HK-2 (cell line): ENCODE measurements at regions not wholly inside any gene's neighbourhood (a gene's known extent, or its start where the extent isn't known, plus 50 kb on each side); places are given as distances from the start of the nearest gene placed in this dataset.
"Not testable (repeated sequence)": the region's sequence is repeated elsewhere in the genome, so short reads cannot be mapped to it uniquely, and the experiment has no call there.

Source experiments
- DNase-seq: peaks from one replicate; pipeline ENCODE4 v3.0.0-alpha.2; 2018; ENCODE audit not compliant: unreplicated experiment

DNA sequence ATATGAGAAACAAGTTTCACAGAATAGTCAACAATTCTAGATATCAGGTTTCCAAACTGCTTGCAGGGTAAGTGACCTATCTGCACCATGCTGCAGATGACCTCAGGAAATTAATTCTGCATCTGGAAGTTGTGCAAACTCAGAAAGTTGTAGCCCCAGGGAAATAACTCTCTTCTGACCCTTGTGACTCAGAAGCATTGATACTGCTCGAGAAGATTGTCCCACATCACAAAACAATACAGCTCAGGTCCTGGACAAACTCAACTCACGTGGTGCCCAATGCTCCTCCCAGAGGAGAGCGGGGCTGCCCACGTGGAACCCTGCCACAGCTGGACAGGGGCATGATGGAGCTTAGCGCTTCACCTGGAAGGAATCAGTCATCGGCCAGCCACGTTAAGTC, 221.9 kb upstream of the LRRC61 start:
- not testable (repeated sequence) for DNase-seq

DNA sequence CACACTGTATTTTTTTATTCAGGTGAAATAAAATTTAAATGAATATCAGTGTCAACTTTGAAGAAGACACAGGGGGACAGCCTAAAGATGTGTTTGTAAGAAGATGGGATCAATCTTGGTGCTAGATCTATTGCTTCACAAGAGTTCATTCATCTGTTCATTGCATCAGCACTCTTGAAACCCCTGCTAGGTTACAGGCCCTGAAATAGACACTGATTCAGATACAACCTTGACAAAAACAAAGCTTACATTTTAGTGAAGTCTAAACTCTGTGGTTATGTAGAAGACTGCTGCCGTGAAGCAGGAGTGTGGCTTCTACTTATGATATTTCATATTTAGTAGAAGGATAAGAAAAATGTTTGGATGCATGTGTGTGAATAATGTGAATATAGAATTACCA, 215.9 kb upstream of the LRRC61 start:
- not testable (repeated sequence) for DNase-seq

DNA sequence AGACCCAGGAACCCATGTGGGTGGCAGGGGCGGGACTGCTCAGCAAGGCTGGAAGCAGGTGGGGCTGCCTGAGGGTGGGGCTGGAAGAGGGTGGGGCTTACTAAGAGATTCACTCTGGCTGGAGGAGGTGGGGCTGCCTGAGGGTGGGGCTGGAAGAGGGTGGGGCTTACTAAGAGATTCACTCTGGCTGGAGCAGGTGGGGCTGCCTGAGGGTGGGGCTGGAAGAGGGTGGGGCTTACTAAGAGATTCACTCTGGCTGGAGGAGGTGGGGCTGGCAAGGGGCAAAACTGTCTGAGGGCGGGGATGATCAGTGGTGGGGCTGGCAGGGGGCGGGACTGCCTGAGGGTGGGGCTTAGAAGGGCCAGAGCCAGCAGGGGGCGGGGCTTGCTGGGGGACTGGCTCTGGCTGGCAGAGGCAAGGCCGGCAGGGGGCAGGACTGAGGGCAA, 212.8 kb upstream of the LRRC61 start:
- not testable (repeated sequence) for DNase-seq

DNA sequence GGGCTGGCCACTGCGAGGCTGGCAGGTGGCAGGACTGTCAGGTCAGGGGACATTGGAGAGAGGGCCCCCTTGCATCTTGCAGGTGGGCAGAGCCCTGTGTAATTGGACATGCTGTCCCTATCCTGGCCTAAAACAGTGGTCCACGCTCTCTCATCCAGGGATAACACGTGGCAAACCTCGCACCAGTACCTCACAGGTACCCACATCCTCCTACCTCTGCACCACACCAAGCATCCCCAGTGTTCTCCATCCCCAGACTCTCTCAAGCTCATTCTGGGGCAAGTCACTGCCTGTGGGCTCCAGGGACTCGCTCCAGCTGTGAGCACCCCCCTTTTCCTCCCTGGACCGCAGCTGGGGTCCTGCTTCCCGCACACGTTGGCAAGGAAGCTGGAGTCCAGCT, 212.3 kb upstream of the LRRC61 start:
- DNase-seq: not testable (repeated sequence)

DNA sequence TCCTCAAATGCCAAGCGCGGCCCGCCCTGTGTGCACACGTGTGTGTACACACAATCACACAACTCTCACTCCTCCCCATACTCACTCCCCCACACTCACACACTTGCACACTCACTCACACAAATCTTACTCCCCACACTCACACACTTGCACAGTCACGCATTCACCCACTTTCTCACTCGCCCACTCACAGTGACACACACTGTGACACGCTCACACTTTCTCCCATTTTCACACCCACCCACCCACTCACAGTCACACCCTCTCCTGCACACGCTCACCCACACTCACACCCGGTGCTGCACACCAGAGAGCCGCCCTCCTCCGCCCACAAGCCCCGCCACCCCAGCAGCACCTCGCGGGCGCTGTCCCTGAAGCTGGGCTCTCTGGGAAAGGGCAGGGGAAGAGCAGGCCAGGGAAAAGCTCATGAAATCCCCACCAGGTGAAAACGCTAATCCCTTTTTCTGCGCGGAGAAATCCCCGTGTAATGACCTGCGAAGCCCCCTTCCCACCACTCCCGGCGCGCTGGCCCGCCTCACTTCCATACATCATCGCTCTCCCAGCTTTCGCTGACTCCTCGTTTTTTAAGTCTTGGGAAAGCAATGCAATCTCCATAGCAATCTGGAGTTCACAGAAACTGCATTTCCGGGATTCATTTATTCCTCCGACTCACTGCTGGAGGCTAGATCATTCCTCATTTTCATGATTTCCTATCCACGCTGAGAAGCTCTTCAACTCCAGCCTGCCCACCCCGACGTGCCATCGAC, 211.6 kb upstream of the LRRC61 start:
- DNase-seq: not testable (repeated sequence)

DNA sequence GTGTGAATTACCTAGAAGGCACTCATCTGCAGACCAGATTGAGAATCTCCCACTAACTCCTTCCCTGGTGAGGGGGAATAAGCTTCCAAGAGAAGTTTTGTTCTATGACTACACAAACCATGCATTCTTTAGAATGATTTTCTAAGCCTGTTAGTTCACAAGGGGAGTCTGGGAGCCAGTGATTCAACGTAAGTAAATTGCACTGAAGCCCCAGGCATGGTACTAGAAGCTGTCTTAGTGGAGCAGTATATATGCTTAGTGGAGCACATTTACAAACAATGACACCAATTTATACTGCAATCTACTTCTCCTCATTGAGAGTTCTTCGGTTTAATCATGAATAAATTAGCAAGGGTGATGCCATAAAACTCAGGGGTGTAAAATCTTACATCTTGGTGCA, 209.9 kb upstream of the LRRC61 start:
- not testable (repeated sequence) for DNase-seq

DNA sequence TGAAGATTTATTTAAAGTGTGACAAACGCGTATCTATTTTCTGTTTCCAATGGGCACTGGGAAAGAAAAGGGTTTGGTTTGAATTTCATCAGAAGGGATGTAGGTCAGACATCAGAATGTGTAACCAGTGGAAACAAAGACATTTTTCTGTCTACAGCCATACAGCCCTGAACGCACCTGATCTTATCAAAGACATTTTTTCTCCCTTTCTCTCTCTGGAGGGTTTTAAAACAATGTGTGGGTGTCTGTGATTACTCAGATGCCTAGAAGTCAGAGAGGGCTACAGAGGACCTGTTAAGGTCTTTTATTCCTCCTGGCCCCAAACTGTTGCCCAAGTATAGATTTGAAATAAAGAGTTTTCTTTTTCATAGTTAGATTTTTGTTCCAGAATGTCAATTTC, 208.6 kb upstream of the LRRC61 start:
- not testable (repeated sequence) for DNase-seq

DNA sequence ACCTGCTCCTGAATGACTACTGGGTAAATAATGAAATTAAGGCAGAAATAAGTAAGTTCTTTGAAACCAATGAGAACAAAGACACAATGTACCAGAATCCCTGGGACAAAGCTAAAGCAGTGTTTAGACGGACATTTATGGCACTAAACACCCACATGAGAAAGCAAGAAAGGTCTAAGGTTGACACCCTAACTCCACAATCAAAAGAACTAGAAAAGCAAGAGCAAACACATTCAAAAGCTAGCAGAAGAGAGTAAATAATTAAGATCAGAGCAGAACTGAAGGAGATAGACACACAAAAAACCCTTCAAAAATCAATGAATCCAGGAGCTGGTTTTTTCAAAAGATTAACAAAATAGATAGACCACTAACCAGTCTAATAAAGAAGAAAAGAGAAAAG, 203.2 kb upstream of the LRRC61 start:
- DNase-seq: not testable (repeated sequence)

DNA sequence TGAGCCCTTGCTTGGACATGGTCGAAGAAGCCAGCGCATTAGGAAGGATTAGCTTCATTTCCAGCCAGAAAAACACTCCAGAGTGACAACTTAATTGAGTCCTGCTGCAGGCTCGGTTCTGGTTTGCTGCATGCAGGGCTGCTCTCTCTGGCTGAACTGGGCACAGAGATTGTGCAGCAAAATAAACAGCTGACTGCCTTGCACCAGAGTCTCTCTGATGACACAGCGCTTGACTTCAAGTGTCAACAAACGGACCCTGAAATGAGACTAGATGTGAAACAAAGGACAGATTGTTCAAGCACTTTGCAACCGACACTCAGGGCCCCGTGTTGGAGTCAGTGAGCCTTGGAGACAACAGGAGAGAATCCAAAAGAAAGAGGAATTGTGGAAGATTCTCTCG, 197.3 kb upstream of the LRRC61 start:
- not testable (repeated sequence) for DNase-seq

DNA sequence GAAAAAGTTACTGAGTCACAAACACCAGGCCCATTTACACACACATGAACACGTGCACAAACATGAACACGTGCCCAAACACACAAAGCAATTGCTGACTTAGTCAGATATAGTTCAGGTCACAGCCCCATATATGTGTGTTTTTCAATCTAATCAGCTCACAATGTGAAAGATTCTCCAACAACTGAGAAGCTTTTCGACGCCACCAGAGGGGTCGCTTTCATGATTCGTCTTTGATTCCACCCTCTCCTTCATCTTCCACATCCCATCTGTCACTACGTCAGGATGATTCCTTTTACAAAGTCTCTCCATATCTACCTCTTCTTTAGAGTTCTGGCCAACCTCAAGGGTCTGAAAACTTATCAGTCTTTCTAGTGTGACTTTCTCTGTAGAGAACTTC, 188.7 kb upstream of the LRRC61 start:
- not testable (repeated sequence) for DNase-seq

DNA sequence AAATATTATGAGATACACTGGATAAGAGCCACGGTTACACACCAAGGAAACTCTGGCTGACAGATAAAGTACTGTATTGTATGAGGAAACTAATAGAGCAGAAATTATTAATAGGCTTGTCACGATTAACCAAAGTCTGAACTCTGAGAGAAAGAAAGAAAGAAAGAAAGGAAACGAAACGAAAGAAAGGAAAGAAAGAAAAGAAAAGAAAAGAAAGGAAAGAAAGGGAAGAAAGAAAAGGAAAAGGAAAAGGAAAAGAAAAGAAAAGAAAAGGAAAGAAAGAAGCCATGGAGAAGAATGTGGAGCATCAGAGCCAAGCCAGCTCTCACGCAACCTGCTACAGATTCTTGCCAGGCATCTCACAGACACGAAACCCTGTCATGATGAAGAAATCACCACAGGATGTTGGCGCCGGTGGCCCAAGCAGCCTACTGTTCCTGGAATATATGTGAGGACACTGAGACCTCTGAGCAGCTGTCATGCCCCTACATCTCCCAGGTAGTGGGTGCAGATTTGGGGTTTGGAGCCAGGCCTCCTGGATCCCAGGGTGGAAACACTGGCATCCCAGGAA, 187.4 kb upstream of the LRRC61 start:
- not testable (repeated sequence) for DNase-seq

DNA sequence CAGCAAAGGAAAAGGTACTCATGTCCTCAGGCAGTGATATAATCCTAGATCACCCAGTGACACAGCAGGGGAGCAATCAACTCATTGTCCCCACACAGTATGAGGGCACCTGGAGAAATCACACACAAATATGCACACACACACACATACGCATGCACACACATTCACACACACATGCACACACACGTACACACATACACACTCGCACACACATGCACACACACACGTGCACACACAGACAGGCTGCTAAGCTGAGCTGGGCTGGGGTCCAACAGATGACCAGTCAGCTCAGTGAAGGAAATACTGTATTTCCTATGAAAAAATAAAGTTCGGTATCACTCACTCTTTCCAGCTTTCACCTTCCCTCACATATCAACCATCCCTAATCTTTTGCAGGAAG, 183.3 kb upstream of the LRRC61 start:
- not testable (repeated sequence) for DNase-seq

DNA sequence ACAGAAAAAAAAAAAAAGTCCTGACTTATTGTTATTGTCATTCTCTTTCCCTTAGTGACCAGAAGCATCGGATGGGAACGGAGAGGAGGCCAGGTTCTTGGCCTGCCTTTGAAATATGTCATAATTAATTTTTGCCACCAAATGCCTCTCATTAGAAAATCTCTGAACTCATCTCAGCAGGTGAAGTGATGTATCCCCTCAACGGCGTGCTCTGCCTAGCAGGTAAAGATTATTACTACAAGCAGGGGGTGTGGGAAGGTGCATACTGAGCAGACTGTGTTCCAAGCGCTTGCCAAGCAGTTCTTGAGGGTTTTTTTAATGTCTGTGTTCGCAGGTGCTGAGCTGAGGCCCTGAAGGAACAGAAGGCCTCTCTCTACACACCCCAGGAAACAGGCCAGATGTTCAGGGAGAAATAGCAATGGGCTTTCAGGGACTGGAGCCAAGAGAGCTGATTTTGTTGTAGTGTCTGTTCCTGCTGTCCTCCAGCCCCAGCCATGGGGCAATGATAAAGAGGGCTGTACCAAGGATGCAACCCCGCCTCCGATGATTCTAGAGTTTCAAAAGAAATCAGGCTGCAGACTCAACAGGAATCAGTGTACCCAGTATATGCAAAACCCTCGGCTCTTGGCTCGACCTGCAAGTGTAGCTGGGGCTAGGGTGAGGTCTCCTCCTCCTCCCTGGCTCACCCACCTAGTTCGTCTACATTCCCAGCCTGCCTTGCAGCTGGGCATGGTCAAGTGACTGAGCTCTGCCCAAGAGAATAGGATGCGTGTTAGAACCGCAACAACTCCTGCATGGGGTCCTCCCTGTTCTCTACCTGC, 181.4 kb upstream of the LRRC61 start:
- not testable (repeated sequence) for DNase-seq

DNA sequence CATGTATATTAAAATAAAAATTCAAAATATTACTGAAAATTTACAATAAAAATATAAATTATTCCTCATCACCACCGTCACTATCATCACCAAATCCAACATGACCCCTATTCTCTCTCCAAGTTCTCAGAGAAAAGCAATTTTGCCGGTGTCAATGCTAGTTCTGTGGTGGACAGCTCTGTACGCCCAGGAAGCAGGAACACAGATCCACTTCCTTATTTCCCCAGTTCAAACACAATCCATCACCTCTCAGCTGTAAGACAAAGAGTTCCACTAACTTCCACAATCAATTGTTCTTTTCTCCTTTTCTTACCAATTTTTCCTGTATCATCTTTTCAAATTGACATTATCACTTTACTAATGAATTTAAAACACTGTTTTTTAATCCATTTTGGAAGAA, 177.0 kb upstream of the LRRC61 start:
- not testable (repeated sequence) for DNase-seq

DNA sequence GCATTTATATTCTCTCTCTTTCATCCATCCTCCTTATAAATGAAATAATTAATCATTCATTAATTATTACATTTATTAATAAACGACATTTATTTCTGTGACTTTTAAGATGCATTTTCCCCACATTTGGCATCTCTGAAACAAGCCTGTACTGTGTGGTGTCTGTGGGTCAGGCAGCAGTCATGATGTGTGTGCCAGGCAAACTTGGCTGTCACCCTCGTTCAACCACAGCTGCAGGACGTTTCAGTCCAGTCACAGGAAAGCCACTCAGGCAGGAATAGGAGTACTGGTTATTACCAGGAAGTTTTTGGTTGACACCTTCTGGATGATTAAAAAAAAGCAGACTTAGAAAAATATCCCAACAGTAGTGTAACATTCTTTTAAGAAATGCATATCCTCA, 175.6 kb upstream of the LRRC61 start:
- not testable (repeated sequence) for DNase-seq

DNA sequence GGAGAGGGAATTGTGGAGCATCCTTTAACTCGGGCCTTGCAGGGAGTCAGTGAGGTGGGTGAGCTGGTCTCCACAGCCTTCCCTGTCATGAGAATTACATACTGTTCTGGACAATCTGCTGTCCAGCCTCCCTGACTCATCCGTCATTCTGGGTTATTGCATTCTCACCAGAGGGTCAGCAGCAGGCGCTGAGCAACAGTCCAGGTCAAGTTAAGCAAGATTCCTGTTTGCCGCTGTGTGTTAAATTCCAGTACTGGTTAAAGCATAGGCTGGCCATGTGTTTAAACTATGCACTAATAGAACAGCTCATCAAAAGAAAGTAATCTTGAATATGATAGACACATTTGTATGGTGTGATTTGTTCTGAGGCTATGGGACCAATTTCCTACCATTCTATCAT, 167.1 kb upstream of the LRRC61 start:
- DNase-seq: peak; percentile 7

DNA sequence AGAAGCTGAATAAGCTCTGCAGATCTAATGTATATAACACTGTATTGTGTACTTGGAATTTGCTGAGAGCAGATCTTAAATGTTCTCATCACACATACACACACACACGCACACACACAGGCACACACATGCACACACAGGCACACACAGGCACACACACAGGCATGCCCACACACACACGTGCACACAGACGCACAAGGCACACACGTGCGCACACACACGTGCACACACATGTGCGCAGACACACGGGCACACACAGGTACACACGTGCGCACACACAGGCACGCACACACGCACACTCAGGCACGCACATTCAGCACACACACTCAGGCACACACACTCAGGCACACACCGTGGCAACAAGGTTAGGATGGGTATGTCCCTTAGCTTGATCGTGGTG, 164.5 kb upstream of the LRRC61 start:
- not testable (repeated sequence) for DNase-seq

DNA sequence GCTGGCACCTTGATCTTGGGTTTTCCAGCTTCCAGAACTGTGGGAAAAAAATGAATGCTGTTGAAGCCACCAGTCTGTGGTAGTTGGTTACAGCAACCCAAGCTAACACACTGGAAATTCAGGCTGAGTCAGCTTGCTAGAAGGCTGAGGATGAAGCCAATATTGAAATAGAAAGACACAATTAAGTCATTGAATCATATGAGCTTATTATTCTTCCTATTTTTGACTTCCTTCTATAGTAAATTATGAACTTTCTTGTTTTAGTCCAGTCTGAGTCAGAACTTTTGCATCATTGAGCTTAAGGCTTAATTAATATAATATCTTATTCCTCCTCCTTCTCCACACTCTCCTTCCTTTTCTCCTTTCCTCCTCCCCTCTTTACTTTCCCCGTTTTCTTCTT, 153.6 kb upstream of the LRRC61 start:
- not testable (repeated sequence) for DNase-seq

DNA sequence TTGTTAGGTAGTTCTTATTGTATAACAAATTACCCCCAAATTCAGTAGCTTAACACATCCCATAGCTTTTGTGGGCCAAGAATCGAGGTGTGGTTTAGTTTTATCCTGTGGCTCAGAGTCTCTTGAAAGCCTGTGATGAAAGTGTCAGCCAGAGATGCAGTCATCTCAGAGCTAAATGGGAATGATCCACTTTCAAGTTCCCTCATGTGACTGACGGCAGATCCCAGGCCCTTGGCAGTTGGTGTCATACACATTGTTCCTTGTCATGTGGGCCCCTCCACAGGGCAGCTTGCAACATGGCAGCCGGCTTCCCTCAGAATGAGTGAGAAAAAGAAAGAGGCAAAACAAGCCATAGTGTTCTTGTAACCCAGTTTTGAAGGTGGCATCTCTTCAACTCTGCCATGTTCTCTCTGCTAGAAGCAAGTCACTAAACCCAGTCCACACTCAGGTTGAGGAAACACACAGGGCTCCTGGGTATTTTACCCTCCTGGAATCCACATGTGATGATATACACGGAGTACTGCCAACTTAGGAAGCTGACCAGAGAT, 153.1 kb upstream of the LRRC61 start:
- not testable (repeated sequence) for DNase-seq

DNA sequence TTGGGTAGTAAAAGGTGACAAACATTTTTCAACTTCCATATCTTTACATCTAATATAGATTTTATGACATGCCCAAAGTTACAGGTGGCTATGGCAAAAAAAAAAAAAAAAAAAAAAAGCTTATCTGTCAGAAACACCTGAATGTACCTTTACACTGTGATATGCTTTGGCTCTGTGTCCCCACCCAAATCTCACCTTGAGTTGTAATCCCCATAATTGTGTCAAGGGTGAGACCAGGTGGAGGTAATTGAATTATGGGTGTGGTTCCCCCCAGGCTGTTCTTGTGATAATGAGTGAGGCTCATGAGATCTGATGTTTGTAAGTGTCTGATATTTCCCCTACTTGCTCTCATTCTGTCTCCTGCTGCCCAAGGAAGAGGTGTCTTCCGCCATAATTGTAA, 139.6 kb upstream of the LRRC61 start:
- DNase-seq: not testable (repeated sequence)

DNA sequence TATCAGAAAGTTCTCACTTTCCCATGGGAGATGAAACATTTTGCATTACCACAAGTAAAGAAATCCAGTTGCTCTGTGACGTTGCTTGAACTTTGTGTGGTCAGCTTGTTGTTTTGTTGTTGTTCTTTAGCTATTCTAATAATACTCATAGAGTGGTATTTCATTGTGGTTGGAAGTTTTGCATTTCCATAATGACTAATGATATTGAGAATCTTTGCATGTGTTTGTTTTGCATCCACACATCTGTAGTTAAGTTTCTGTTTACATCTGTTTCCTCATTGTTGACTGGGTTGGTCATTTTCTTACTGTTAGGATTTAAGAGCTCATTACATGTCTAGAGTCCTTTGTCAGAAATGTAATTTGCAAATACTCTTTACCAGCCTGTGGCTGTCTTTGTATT, 133.2 kb upstream of the LRRC61 start:
- DNase-seq: not testable (repeated sequence)

DNA sequence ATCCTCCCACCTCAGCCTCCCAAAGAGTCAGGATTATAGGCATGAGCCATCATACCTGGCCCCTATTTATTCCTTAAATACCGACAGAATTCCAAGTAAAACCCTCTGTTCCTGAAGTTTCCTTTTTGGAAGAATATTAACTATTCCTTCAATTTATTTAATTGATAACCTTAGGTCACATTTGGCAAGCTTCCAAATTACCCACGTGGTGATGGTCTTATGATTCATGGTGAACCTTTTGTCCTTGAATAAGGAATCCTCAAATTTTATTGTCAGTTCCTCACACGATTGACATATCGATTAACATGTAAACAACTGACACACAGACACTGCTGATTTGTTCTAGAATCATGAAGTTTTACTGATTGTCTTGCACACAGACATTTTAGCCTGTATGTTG, 130.6 kb upstream of the LRRC61 start:
- DNase-seq: not testable (repeated sequence)
